GM23338 (cell line): ENCODE measurements at regions not wholly inside any gene's neighbourhood (a gene's known extent, or its start where the extent isn't known, plus 50 kb on each side); places are given as distances from the start of the nearest gene placed in this dataset.

Source experiments
- ATAC-seq: fragments of 200-7000 bp; cut with Tn5 transposase; 3 replicates; pipeline ENCODE4 v1.9.1; 2020
- DNase-seq: peaks from one replicate; pipeline ENCODE4 v3.0.0-alpha.2; 2015; ENCODE audit warnings: low spot score
- H2AFZ ChIP-seq: fragments of 200-600 bp; sonication (generic); 2 replicates; pipeline ENCODE4 v1.8.0; 2016; ENCODE audit warnings: antibody characterized with exemption, mild to moderate bottlenecking, moderate library complexity
- H3F3A ChIP-seq: fragments of 200-600 bp; sonication (generic); replicated peaks from 2 replicates; pipeline ENCODE4 v1.8.0; 2017; ENCODE audit warnings: antibody characterized with exemption, mixed run types, low read depth
- H3K27ac ChIP-seq: fragments of 200-600 bp; sonication (generic); 2 replicates; pipeline ENCODE4 v1.6.1; 2016; ENCODE audit warnings: low read depth
- H3K27me3 ChIP-seq: fragments of 200-600 bp; sonication (generic); 2 replicates; pipeline ENCODE4 v1.8.0; 2016; ENCODE audit warnings: mild to moderate bottlenecking, mixed run types, moderate library complexity; ENCODE audit not compliant: insufficient read depth
- H3K36me3 ChIP-seq: fragments of 200-600 bp; sonication (generic); 2 replicates; pipeline ENCODE4 v1.8.0; 2016; ENCODE audit warnings: mild to moderate bottlenecking; ENCODE audit not compliant: insufficient read depth
- H3K4me1 ChIP-seq: fragments of 200-600 bp; sonication (generic); 2 replicates; pipeline ENCODE4 v1.8.0; 2016; ENCODE audit warnings: mild to moderate bottlenecking, moderate library complexity; ENCODE audit not compliant: insufficient read depth
- H3K4me2 ChIP-seq: fragments of 200-600 bp; sonication (generic); 2 replicates; pipeline ENCODE4 v1.7.1; 2017; ENCODE audit warnings: mixed run types
- H3K4me3 ChIP-seq: fragments of 200-600 bp; sonication (generic); 2 replicates; pipeline ENCODE4 v1.6.1; 2016; ENCODE audit warnings: mixed run types
- H3K79me2 ChIP-seq: fragments of 200-600 bp; sonication (generic); replicated peaks from 2 replicates; pipeline ENCODE4 v1.8.0; 2017; ENCODE audit warnings: mild to moderate bottlenecking; ENCODE audit not compliant: insufficient read depth
- H3K9me2 ChIP-seq: fragments of 200-600 bp; sonication (generic); 2 replicates; pipeline ENCODE4 v1.8.0; 2017; ENCODE audit not compliant: insufficient read depth
- H4K20me1 ChIP-seq: fragments of 200-600 bp; sonication (generic); replicated peaks from 2 replicates; pipeline ENCODE4 v1.8.0; 2017; ENCODE audit warnings: mild to moderate bottlenecking; ENCODE audit not compliant: insufficient read depth
- H3K27ac Mint-ChIP-seq: 2 replicates; pipeline ENCODE4 v1.8.0; 2020; ENCODE audit warnings: inconsistent platforms, mild to moderate bottlenecking, moderate library complexity, mixed read lengths
- H3K27me3 Mint-ChIP-seq: 3 replicates; pipeline ENCODE4 v1.8.0; 2022; ENCODE audit warnings: low read depth, mild to moderate bottlenecking, moderate library complexity, mixed read lengths, inconsistent platforms; ENCODE audit not compliant: insufficient read depth, poor library complexity
- H3K36me3 Mint-ChIP-seq: 3 replicates; pipeline ENCODE4 v1.8.0; 2021; ENCODE audit warnings: low read depth, mild to moderate bottlenecking, inconsistent platforms, moderate library complexity, mixed read lengths
- H3K4me1 Mint-ChIP-seq: 3 replicates; pipeline ENCODE4 v1.8.0; 2020; ENCODE audit warnings: mild to moderate bottlenecking, inconsistent platforms, mixed read lengths
- H3K4me3 Mint-ChIP-seq: 3 replicates; pipeline ENCODE4 v1.8.0; 2021; ENCODE audit warnings: moderate library complexity, mild to moderate bottlenecking, inconsistent platforms, mixed read lengths
- H3K9me3 Mint-ChIP-seq: 3 replicates; pipeline ENCODE4 v1.8.0; 2020; ENCODE audit warnings: moderate library complexity, mild to moderate bottlenecking, inconsistent platforms, mixed read lengths
- CREB1 ChIP-seq: fragments of 250-450 bp; sonication (Bioruptor Pico); IDR thresholded peaks from 2 replicates; pipeline ENCODE4 v1.5.0; 2020; ENCODE audit warnings: low read depth, mild to moderate bottlenecking, moderate library complexity
- EZH2 ChIP-seq: fragments of 200-600 bp; sonication (generic); IDR thresholded peaks from one replicate; pipeline ENCODE4 v1.8.0; 2017; ENCODE audit warnings: antibody characterized with exemption, mild to moderate bottlenecking, low read depth; ENCODE audit not compliant: unreplicated experiment
- EZH2phosphoT487 ChIP-seq: fragments of 200-600 bp; sonication (generic); IDR thresholded peaks from one replicate; pipeline ENCODE4 v1.8.1; 2018; ENCODE audit warnings: antibody characterized with exemption; ENCODE audit not compliant: unreplicated experiment
- JUNB ChIP-seq: IDR thresholded peaks from one replicate; pipeline ENCODE4 v1.6.1; 2016; ENCODE audit warnings: antibody characterized with exemption; ENCODE audit not compliant: unreplicated experiment
- NANOG ChIP-seq: IDR thresholded peaks from 2 replicates; pipeline ENCODE4 v1.6.1; 2016; ENCODE audit warnings: antibody characterized with exemption, borderline replicate concordance
- POLR2AphosphoS5 ChIP-seq: IDR thresholded peaks from 2 replicates; pipeline ENCODE4 v1.6.1; 2016; ENCODE audit warnings: antibody characterized with exemption, low read depth
- STAT1 ChIP-seq: IDR thresholded peaks from one replicate; pipeline ENCODE4 v1.6.1; 2016; ENCODE audit warnings: antibody characterized with exemption; ENCODE audit not compliant: unreplicated experiment
- ZNF114 ChIP-seq: fragments of 250-450 bp; sonication (Bioruptor Pico); IDR thresholded peaks from 2 replicates; pipeline ENCODE4 v1.5.0; 2020; ENCODE audit warnings: mild to moderate bottlenecking, moderate library complexity
- ZNF331 ChIP-seq: fragments of 250-450 bp; sonication (Bioruptor Pico); IDR thresholded peaks from 2 replicates; pipeline ENCODE4 v1.5.0; 2020; ENCODE audit warnings: low read depth, mild to moderate bottlenecking, moderate library complexity
- TF ChIP-seq, protein P1 (sequence below): IDR thresholded peaks from 2 replicates; pipeline ENCODE4 v1.6.1; 2016; ENCODE audit warnings: antibody characterized with exemption
- TF ChIP-seq, protein P2 (sequence below): IDR thresholded peaks from one replicate; pipeline ENCODE4 v1.6.1; 2018; ENCODE audit warnings: antibody characterized with exemption; ENCODE audit not compliant: unreplicated experiment
- TF ChIP-seq, protein P3 (sequence below): fragments of 250-450 bp; sonication (Bioruptor Pico); IDR thresholded peaks from 2 replicates; pipeline ENCODE4 v1.5.0; 2020; ENCODE audit warnings: mild to moderate bottlenecking, moderate library complexity

DNA sequence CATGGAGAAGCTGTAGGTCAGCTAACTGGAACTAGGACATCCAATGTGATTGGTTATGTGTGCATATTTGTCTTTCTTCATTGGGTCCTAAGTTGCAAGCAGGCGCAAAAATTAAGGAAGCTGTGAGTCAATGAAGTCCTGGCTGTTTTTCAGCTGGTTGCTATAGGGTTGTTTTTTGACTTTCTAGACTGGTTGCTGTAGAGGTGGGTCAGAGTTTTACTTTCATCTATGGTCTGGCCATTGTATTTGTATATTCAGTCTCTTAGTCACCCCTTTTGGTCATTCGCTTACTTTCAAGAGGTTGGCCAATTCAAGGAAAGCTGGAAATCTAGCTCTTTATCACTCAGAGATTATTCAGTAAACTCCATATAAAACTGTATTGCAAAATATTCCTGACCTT is 62.0 kb upstream of the AMZ2 start (continued):
- TF ChIP-seq, protein P1, sequence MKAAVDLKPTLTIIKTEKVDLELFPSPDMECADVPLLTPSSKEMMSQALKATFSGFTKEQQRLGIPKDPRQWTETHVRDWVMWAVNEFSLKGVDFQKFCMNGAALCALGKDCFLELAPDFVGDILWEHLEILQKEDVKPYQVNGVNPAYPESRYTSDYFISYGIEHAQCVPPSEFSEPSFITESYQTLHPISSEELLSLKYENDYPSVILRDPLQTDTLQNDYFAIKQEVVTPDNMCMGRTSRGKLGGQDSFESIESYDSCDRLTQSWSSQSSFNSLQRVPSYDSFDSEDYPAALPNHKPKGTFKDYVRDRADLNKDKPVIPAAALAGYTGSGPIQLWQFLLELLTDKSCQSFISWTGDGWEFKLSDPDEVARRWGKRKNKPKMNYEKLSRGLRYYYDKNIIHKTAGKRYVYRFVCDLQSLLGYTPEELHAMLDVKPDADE, result no peak
- no peak for TF ChIP-seq CREB1
- TF ChIP-seq EZH2phosphoT487, result no peak
- no peak for TF ChIP-seq POLR2AphosphoS5

DNA sequence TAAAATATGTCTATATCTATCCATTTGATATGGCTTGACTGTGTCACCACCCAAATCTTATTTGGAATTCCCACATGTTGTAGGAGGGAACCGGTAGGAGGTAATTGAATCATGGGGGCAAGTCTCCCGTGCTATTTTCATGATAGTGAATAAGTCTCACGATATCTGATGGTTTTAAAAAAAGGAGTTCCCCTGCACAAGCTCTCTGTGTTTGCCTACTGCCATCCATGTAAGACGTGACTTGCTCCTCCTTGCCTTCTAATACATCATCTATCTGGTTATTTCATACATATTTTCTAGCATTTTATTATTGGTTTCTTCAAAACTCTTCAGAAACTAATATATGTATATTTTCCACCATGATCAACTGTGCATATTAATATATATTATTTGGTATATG is 57.3 kb upstream of the AMZ2 start:
- Histone ChIP-seq H3K79me2 (no peaks in the 10 kb centered on the region), H3K9me2 (no peaks in the 10 kb centered on the region), H2AFZ (no peak overlapping the region), H3K36me3 (no peaks in the 10 kb centered on the region), H3K4me2 (no peak overlapping the region), H3K27ac (no peak overlapping the region), H4K20me1 (no peaks in the 10 kb centered on the region; the same call in 1 of the 2 replicates), H3K27me3 (peaks cover 37% of the 10 kb centered on the region), H3F3A (no peaks in the 10 kb centered on the region), H3K4me3 (no peak overlapping the region), H3K4me1 (no peaks in the 10 kb centered on the region)
- ATAC-seq (no peak), DNase-seq (no peak)
- no peak overlapping the region for H3K4me3 Mint-ChIP-seq
- H3K27me3 Mint-ChIP-seq, result peaks cover 21% of the 10 kb centered on the region
- H3K9me3 Mint-ChIP-seq, result no peaks in the 10 kb centered on the region
- no peak overlapping the region for H3K27ac Mint-ChIP-seq
- peaks cover 4% of the 10 kb centered on the region; the same call in 1 of the 3 replicates for H3K4me1 Mint-ChIP-seq
- H3K36me3 Mint-ChIP-seq, result no peaks in the 10 kb centered on the region
- no peak for TF ChIP-seq EZH2phosphoT487
- TF ChIP-seq JUNB, result no peak
- TF ChIP-seq ZNF114 (CRISPR knock-in tag), result no peak
- TF ChIP-seq ZNF331 (CRISPR knock-in tag), result no peak
- TF ChIP-seq CREB1, result no peak
- no peak for TF ChIP-seq EZH2
- TF ChIP-seq, protein P2, sequence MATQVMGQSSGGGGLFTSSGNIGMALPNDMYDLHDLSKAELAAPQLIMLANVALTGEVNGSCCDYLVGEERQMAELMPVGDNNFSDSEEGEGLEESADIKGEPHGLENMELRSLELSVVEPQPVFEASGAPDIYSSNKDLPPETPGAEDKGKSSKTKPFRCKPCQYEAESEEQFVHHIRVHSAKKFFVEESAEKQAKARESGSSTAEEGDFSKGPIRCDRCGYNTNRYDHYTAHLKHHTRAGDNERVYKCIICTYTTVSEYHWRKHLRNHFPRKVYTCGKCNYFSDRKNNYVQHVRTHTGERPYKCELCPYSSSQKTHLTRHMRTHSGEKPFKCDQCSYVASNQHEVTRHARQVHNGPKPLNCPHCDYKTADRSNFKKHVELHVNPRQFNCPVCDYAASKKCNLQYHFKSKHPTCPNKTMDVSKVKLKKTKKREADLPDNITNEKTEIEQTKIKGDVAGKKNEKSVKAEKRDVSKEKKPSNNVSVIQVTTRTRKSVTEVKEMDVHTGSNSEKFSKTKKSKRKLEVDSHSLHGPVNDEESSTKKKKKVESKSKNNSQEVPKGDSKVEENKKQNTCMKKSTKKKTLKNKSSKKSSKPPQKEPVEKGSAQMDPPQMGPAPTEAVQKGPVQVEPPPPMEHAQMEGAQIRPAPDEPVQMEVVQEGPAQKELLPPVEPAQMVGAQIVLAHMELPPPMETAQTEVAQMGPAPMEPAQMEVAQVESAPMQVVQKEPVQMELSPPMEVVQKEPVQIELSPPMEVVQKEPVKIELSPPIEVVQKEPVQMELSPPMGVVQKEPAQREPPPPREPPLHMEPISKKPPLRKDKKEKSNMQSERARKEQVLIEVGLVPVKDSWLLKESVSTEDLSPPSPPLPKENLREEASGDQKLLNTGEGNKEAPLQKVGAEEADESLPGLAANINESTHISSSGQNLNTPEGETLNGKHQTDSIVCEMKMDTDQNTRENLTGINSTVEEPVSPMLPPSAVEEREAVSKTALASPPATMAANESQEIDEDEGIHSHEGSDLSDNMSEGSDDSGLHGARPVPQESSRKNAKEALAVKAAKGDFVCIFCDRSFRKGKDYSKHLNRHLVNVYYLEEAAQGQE, result no peak
- TF ChIP-seq, protein P3, sequence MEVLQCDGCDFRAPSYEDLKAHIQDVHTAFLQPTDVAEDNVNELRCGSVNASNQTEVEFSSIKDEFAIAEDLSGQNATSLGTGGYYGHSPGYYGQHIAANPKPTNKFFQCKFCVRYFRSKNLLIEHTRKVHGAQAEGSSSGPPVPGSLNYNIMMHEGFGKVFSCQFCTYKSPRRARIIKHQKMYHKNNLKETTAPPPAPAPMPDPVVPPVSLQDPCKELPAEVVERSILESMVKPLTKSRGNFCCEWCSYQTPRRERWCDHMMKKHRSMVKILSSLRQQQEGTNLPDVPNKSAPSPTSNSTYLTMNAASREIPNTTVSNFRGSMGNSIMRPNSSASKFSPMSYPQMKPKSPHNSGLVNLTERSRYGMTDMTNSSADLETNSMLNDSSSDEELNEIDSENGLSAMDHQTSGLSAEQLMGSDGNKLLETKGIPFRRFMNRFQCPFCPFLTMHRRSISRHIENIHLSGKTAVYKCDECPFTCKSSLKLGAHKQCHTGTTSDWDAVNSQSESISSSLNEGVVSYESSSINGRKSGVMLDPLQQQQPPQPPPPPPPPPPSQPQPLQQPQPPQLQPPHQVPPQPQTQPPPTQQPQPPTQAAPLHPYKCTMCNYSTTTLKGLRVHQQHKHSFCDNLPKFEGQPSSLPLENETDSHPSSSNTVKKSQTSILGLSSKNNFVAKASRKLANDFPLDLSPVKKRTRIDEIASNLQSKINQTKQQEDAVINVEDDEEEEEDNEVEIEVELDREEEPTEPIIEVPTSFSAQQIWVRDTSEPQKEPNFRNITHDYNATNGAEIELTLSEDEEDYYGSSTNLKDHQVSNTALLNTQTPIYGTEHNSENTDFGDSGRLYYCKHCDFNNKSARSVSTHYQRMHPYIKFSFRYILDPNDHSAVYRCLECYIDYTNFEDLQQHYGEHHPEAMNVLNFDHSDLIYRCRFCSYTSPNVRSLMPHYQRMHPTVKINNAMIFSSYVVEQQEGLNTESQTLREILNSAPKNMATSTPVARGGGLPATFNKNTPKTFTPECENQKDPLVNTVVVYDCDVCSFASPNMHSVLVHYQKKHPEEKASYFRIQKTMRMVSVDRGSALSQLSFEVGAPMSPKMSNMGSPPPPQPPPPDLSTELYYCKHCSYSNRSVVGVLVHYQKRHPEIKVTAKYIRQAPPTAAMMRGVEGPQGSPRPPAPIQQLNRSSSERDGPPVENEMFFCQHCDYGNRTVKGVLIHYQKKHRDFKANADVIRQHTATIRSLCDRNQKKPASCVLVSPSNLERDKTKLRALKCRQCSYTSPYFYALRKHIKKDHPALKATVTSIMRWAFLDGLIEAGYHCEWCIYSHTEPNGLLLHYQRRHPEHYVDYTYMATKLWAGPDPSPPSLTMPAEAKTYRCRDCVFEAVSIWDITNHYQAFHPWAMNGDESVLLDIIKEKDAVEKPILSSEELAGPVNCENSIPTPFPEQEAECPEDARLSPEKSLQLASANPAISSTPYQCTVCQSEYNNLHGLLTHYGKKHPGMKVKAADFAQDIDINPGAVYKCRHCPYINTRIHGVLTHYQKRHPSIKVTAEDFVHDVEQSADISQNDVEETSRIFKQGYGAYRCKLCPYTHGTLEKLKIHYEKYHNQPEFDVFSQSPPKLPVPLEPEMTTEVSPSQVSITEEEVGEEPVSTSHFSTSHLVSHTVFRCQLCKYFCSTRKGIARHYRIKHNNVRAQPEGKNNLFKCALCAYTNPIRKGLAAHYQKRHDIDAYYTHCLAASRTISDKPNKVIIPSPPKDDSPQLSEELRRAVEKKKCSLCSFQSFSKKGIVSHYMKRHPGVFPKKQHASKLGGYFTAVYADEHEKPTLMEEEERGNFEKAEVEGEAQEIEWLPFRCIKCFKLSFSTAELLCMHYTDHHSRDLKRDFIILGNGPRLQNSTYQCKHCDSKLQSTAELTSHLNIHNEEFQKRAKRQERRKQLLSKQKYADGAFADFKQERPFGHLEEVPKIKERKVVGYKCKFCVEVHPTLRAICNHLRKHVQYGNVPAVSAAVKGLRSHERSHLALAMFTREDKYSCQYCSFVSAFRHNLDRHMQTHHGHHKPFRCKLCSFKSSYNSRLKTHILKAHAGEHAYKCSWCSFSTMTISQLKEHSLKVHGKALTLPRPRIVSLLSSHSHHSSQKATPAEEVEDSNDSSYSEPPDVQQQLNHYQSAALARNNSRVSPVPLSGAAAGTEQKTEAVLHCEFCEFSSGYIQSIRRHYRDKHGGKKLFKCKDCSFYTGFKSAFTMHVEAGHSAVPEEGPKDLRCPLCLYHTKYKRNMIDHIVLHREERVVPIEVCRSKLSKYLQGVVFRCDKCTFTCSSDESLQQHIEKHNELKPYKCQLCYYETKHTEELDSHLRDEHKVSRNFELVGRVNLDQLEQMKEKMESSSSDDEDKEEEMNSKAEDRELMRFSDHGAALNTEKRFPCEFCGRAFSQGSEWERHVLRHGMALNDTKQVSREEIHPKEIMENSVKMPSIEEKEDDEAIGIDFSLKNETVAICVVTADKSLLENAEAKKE, result no peak
- TF ChIP-seq NANOG, result no peak
- no peak for TF ChIP-seq POLR2AphosphoS5
- TF ChIP-seq STAT1, result no peak
- TF ChIP-seq, protein P1, result no peak
